H1 (cell line): ENCODE measurements at regions not wholly inside any gene's neighbourhood (a gene's known extent, or its start where the extent isn't known, plus 50 kb on each side); places are given as distances from the start of the nearest gene placed in this dataset.

Experiments
- CTCF ChIA-PET: fragments of 300-600 bp; sonication (Branson Sonifier 250); formaldehyde crosslinking; loops from one replicate; lab custom pipeline; 2021; ENCODE audit not compliant: partially characterized antibody; lab: Charles Lee
- POLR2A ChIA-PET: fragments of 300-600 bp; sonication (Branson Sonifier 250); formaldehyde crosslinking; loops from one replicate; lab custom pipeline; 2021; ENCODE audit warnings: inconsistent platforms; ENCODE audit not compliant: partially characterized antibody; lab: Charles Lee
- DNase-seq, 2 experiments: peaks; one replicate each; pipeline versions ENCODE4 v3.0.0 to v3.0.0-alpha.2; 2010 to 2022; ENCODE audit warnings: low spot score in 2 of 2, low read depth in 1 of 2, mixed read lengths in 1 of 2
- FAIRE-seq: peaks from 2 replicates; lab custom pipeline; 2011; peaks lifted over from hg19 to GRCh38; lab: Jason Lieb, UNC
- H2AFZ ChIP-seq: 2 replicates; pipeline ENCODE4 v1.8.1; 2012; ENCODE audit warnings: low read length, inconsistent platforms
- H2AK5ac ChIP-seq: 2 replicates; pipeline ENCODE4 v1.6.1; 2013; ENCODE audit warnings: low read depth, low read length
- H2BK120ac ChIP-seq: replicated peaks from 2 replicates; pipeline ENCODE3; 2013; ENCODE audit warnings: low read depth, low read length, inconsistent platforms
- H2BK12ac ChIP-seq: 2 replicates; pipeline ENCODE4 v1.6.1; 2013; ENCODE audit warnings: low read depth, low read length
- H2BK15ac ChIP-seq: 2 replicates; pipeline ENCODE4 v1.6.1; 2013; ENCODE audit warnings: low read length
- H2BK20ac ChIP-seq: 2 replicates; pipeline ENCODE4 v1.6.1; 2013; ENCODE audit warnings: low read length
- H2BK5ac ChIP-seq: 2 replicates; pipeline ENCODE4 v1.6.1; 2013; ENCODE audit warnings: low read depth, low read length
- H3K14ac ChIP-seq: 2 replicates; pipeline ENCODE4 v1.6.1; 2013; ENCODE audit warnings: inconsistent platforms; ENCODE audit not compliant: insufficient read length
- H3K18ac ChIP-seq: 2 replicates; pipeline ENCODE4 v1.6.1; 2013; ENCODE audit warnings: low read length; ENCODE audit errors: extremely low read depth
- H3K23ac ChIP-seq: 2 replicates; pipeline ENCODE4 v1.6.1; 2013; ENCODE audit warnings: inconsistent platforms; ENCODE audit not compliant: insufficient read length
- H3K23me2 ChIP-seq: 2 replicates; pipeline ENCODE4 v1.6.1; 2013; ENCODE audit warnings: low read depth, low read length
- H3K27ac ChIP-seq: 2 replicates; pipeline ENCODE4 v1.6.1; 2011; ENCODE audit warnings: low read depth, low read length, inconsistent platforms
- H3K27me3 ChIP-seq, 4 experiments: replicated peaks in 1 of 4; 1 replicate in 1 of 4; 2 replicates in 3 of 4; pipeline versions ENCODE4 v1.6.1 to v1.8.1; 2011 to 2013; ENCODE audit warnings: low read length in 3 of 4, mild to moderate bottlenecking in 3 of 4, inconsistent platforms in 2 of 4, mixed read lengths in 2 of 4, moderate library complexity in 1 of 4; ENCODE audit not compliant: control insufficient read depth in 3 of 4, insufficient read depth in 3 of 4; ENCODE audit errors: extremely low read depth in 1 of 4
- H3K36me3 ChIP-seq, 4 experiments: 2 replicates each; pipeline versions ENCODE4 v1.6.1 to v1.8.1; 2011 to 2013; ENCODE audit warnings: mild to moderate bottlenecking in 4 of 4, low read length in 3 of 4, moderate library complexity in 2 of 4, control low read depth in 1 of 4, inconsistent platforms in 1 of 4; ENCODE audit not compliant: insufficient read depth in 4 of 4, control insufficient read depth in 2 of 4
- H3K4ac ChIP-seq: replicated peaks from 2 replicates; pipeline ENCODE3; 2013; ENCODE audit warnings: low read length, low read depth, mixed read lengths, inconsistent platforms; ENCODE audit not compliant: insufficient read length
- H3K4me1 ChIP-seq, 4 experiments: replicated peaks in 1 of 4; 1 replicate in 1 of 4; 2 replicates in 3 of 4; pipeline versions ENCODE4 v1.6.1 to v1.8.1; 2011 to 2013; ENCODE audit warnings: low read length in 3 of 4, inconsistent platforms in 2 of 4, mixed read lengths in 1 of 4; ENCODE audit not compliant: insufficient read depth in 4 of 4, control insufficient read depth in 3 of 4
- H3K4me2 ChIP-seq, 2 experiments: 2 replicates each; pipeline versions ENCODE4 v1.6.1 to v1.8.1; 2011 to 2013; ENCODE audit warnings: low read depth in 2 of 2, low read length in 2 of 2, control low read depth in 1 of 2, inconsistent platforms in 1 of 2, mild to moderate bottlenecking in 1 of 2; ENCODE audit not compliant: insufficient read depth in 1 of 2
- H3K4me3 ChIP-seq, 4 experiments: fragments of 200-600, 300-600 bp in 1 of 4; sonication (generic), shearing (Covaris generic), sonication (Bioruptor Twin) in 1 of 4; 2 replicates each; pipeline versions ENCODE4 v1.5.1 to v1.8.1; 2011 to 2016; ENCODE audit warnings: low read length in 4 of 4, low read depth in 3 of 4, control low read depth in 2 of 4, inconsistent platforms in 2 of 4, mild to moderate bottlenecking in 2 of 4, mixed read lengths in 1 of 4, moderate library complexity in 1 of 4; ENCODE audit not compliant: insufficient read depth in 2 of 4; ENCODE audit errors: extremely low read depth in 1 of 4
- H3K56ac ChIP-seq: replicated peaks from 2 replicates; pipeline ENCODE3; 2013; ENCODE audit warnings: low read depth, mild to moderate bottlenecking, mixed read lengths, low read length, inconsistent platforms; ENCODE audit not compliant: insufficient read length
- H3K79me1 ChIP-seq: 2 replicates; pipeline ENCODE4 v1.6.1; 2013; ENCODE audit warnings: low read depth, low read length, control low read depth
- H3K79me2 ChIP-seq, 2 experiments: 2 replicates each; pipeline versions ENCODE4 v1.6.1 to v1.8.1; 2012 to 2013; ENCODE audit warnings: low read length in 2 of 2, mild to moderate bottlenecking in 2 of 2, inconsistent platforms in 1 of 2; ENCODE audit not compliant: insufficient read depth in 2 of 2, control insufficient read depth in 1 of 2
- H3K9ac ChIP-seq, 4 experiments: replicated peaks in 1 of 4; 1 replicate in 1 of 4; 2 replicates in 3 of 4; pipeline versions ENCODE4 v1.6.1 to v1.8.1; 2011 to 2013; ENCODE audit warnings: low read depth in 3 of 4, low read length in 3 of 4, control low read depth in 2 of 4, mild to moderate bottlenecking in 2 of 4, moderate library complexity in 2 of 4, inconsistent platforms in 1 of 4; ENCODE audit errors: extremely low read depth in 1 of 4
- H3K9me3 ChIP-seq, 2 experiments: 2 replicates each; pipeline versions ENCODE4 v1.6.1 to v1.8.1; 2012 to 2013; ENCODE audit warnings: mild to moderate bottlenecking in 2 of 2, moderate library complexity in 2 of 2, control low read depth in 1 of 2, inconsistent platforms in 1 of 2, low read depth in 1 of 2, low read length in 1 of 2, mixed read lengths in 1 of 2; ENCODE audit not compliant: insufficient read depth in 2 of 2
- H4K20me1 ChIP-seq, 2 experiments: replicated peaks in 1 of 2; 2 replicates each; pipeline versions ENCODE3 to v1.8.1; 2011 to 2013; ENCODE audit warnings: inconsistent platforms in 2 of 2, low read length in 2 of 2, mild to moderate bottlenecking in 1 of 2; ENCODE audit not compliant: insufficient read depth in 2 of 2, control insufficient read depth in 1 of 2
- H4K5ac ChIP-seq: 2 replicates; pipeline ENCODE4 v1.6.1; 2013; ENCODE audit warnings: low read length, low read depth, mixed read lengths, inconsistent platforms; ENCODE audit not compliant: insufficient read length
- H4K8ac ChIP-seq: 2 replicates; pipeline ENCODE4 v1.8.0; 2013; ENCODE audit warnings: mild to moderate bottlenecking, moderate library complexity, low read length, inconsistent platforms; ENCODE audit not compliant: insufficient read depth; ENCODE audit errors: extremely low read depth
- H4K91ac ChIP-seq: replicated peaks from 2 replicates; pipeline ENCODE3; 2013; ENCODE audit warnings: low read length, mixed read lengths, inconsistent platforms; ENCODE audit not compliant: insufficient read length
- ATF2 ChIP-seq: IDR thresholded peaks from 2 replicates; pipeline ENCODE4 v1.6.1; 2012; ENCODE audit warnings: low read length, inconsistent platforms
- CBX8 ChIP-seq: fragments of 300-800, 300-1000 bp; sonication (generic); IDR thresholded peaks from 2 replicates; pipeline ENCODE4 v1.7.1; 2016; ENCODE audit warnings: low read depth, low read length, borderline replicate concordance
- CTCF ChIP-seq, 3 experiments: IDR thresholded peaks; 1 replicate in 2 of 3; 2 replicates in 1 of 3; pipeline versions ENCODE4 v1.5.1 to v1.6.1; 2011; ENCODE audit warnings: low read length in 3 of 3, mild to moderate bottlenecking in 3 of 3, inconsistent platforms in 2 of 3, low read depth in 1 of 3, moderate library complexity in 1 of 3; ENCODE audit not compliant: insufficient read depth in 1 of 3; ENCODE audit errors: control extremely low read depth in 1 of 3
- EP300 ChIP-seq, 2 experiments: IDR thresholded peaks; 1 replicate in 1 of 2; 2 replicates in 1 of 2; pipeline ENCODE4 v1.6.1; 2011 to 2012; ENCODE audit warnings: low read depth in 2 of 2, low read length in 2 of 2, mild to moderate bottlenecking in 2 of 2, borderline replicate concordance in 1 of 2, inconsistent platforms in 1 of 2, moderate library complexity in 1 of 2
- MAX ChIP-seq: IDR thresholded peaks from 2 replicates; pipeline ENCODE4 v1.6.1; 2012; ENCODE audit warnings: inconsistent platforms
- RXRA ChIP-seq: IDR thresholded peaks from 2 replicates; pipeline ENCODE4 v1.6.1; 2011; ENCODE audit warnings: low read depth, mild to moderate bottlenecking, low read length, moderate library complexity; ENCODE audit not compliant: insufficient read depth
- SAP30 ChIP-seq: fragments of 300-600 bp; sonication (generic); IDR thresholded peaks from 2 replicates; pipeline ENCODE4 v1.7.1; 2012; ENCODE audit warnings: low read length, moderate library complexity, mild to moderate bottlenecking, inconsistent platforms; ENCODE audit not compliant: insufficient read depth, insufficient replicate concordance
- SP4 ChIP-seq: IDR thresholded peaks from 2 replicates; pipeline ENCODE4 v1.6.1; 2012; ENCODE audit warnings: low read length, inconsistent platforms
- SUZ12 ChIP-seq: fragments of 200-600 bp; sonication (generic); IDR thresholded peaks from 2 replicates; pipeline ENCODE4 v1.6.1; 2012; ENCODE audit warnings: mild to moderate bottlenecking, inconsistent platforms, low read length, moderate library complexity, mixed read lengths
- TAF7 ChIP-seq: optimal IDR thresholded peaks from 2 replicates; pipeline ENCODE3; 2011; ENCODE audit warnings: low read depth, mild to moderate bottlenecking, inconsistent platforms, low read length, moderate library complexity, borderline replicate concordance
- WGBS, 2 experiments: shearing (Covaris generic) in 1 of 2; methylation state at CpG; one replicate each; pipeline versions ENCODE4 v1.1.6 to v1.1.7; 2013 to 2015; ENCODE audit warnings: low lambda C conversion rate in 2 of 2, mixed read lengths in 2 of 2, inconsistent platforms in 1 of 2, low coverage in 1 of 2, missing lambda C conversion rate in 1 of 2; ENCODE audit not compliant: insufficient replicate concordance in 2 of 2, insufficient coverage in 1 of 2, insufficient read length in 1 of 2; ENCODE audit errors: extremely low coverage in 1 of 2, missing lambda C conversion rate in 1 of 2; 5-methylcytosine and 5-hydroxymethylcytosine counted together

GRCh38 chr9:32716425-32716824, 66.9 kb upstream of the TMEM215 start:
- H3K79me1 ChIP-seq = no peaks in the 10 kb centered on the region
- no peak overlapping the region for H3K4ac ChIP-seq
- no peaks in the 10 kb centered on the region for H4K20me1 ChIP-seq
- no peak overlapping the region for H3K14ac ChIP-seq
- H3K4me2 ChIP-seq = no peak overlapping the region
- POLR2A ChIA-PET = no interaction called here
- CTCF ChIA-PET = no interaction called here
- no peaks in the 10 kb centered on the region for H3K9me3 ChIP-seq
- no peak overlapping the region for H2BK5ac ChIP-seq
- no peak overlapping the region for H3K4me3 ChIP-seq
- H3K36me3 ChIP-seq = no peaks in the 10 kb centered on the region
- no peak overlapping the region for H2BK120ac ChIP-seq
- H3K27me3 ChIP-seq = no peaks in the 10 kb centered on the region
- H2AK5ac ChIP-seq = no peak overlapping the region
- no peak overlapping the region for H3K18ac ChIP-seq
- no peak overlapping the region for H3K27ac ChIP-seq
- no peak overlapping the region for H2BK15ac ChIP-seq
- H4K91ac ChIP-seq = no peak overlapping the region
- no peak overlapping the region for H3K56ac ChIP-seq
- H3K23ac ChIP-seq = no peak overlapping the region
- DNase-seq (no peak), FAIRE-seq (no peak)
- no peaks in the 10 kb centered on the region for H3K79me2 ChIP-seq
- no peak overlapping the region for H4K5ac ChIP-seq
- no peaks in the 10 kb centered on the region for H3K23me2 ChIP-seq
- no peak overlapping the region for H2AFZ ChIP-seq
- H2BK12ac ChIP-seq = no peak overlapping the region
- H2BK20ac ChIP-seq = no peak overlapping the region
- no peaks in the 10 kb centered on the region for H3K4me1 ChIP-seq
- no peak overlapping the region for H3K9ac ChIP-seq
- H4K8ac ChIP-seq = no peak overlapping the region
- 85% methylated on average over 1 of the region's 1 CpG; no CpG with 5 or more reads in 1 of the 2 experiments for WGBS, 2 experiments
- no peak for TF ChIP-seq CBX8
- no peak for TF ChIP-seq ATF2
- no peak for TF ChIP-seq EP300 (IDR thresholded peaks at IDR 0.05; ENCODE audit: borderline replicate concordance in 1 of 2, low read depth in 2 of 2, low read length in 2 of 2)
- no peak for TF ChIP-seq SUZ12
- TF ChIP-seq SAP30 = no peak
- TF ChIP-seq SP4 = no peak
- no peak for TF ChIP-seq MAX
- no peak for TF ChIP-seq RXRA
- no peak for TF ChIP-seq TAF7
- TF ChIP-seq CTCF (IDR thresholded peaks at IDR 0.05; ENCODE audit: control extremely low read depth in 1 of 3, insufficient read depth in 1 of 3, low read depth in 1 of 3, low read length in 3 of 3) = no peak
